ENCODE measurements at regions not wholly inside any gene's neighbourhood (a gene's known extent, or its start where the extent isn't known, plus 50 kb on each side); places are given as distances from the start of the nearest gene placed in this dataset.

GRCh38 chr5:114249823-114250222 lies 112.0 kb upstream of the KCNN2 start:
- Histone ChIP-seq H3K9me3 (no peaks in the 10 kb centered on the region), H3K27ac (no peak overlapping the region), H3K4me3 (no peak overlapping the region), H3K36me3 (no peaks in the 10 kb centered on the region), H3K4me1 (no peaks in the 10 kb centered on the region), H3K27me3 (no peaks in the 10 kb centered on the region)
- intact Hi-C loops (cut with DNase I): no loop called here
- TF ChIP-seq, protein P1, sequence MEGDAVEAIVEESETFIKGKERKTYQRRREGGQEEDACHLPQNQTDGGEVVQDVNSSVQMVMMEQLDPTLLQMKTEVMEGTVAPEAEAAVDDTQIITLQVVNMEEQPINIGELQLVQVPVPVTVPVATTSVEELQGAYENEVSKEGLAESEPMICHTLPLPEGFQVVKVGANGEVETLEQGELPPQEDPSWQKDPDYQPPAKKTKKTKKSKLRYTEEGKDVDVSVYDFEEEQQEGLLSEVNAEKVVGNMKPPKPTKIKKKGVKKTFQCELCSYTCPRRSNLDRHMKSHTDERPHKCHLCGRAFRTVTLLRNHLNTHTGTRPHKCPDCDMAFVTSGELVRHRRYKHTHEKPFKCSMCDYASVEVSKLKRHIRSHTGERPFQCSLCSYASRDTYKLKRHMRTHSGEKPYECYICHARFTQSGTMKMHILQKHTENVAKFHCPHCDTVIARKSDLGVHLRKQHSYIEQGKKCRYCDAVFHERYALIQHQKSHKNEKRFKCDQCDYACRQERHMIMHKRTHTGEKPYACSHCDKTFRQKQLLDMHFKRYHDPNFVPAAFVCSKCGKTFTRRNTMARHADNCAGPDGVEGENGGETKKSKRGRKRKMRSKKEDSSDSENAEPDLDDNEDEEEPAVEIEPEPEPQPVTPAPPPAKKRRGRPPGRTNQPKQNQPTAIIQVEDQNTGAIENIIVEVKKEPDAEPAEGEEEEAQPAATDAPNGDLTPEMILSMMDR (IDR thresholded peaks at IDR 0.05): no peak
- FAIRE-seq (no peak), ATAC-seq (no peak), DNase-seq (no peak)
- WGBS, 2 donors: 88 to 90% methylated on average over 2 of the region's 2 CpGs

GRCh38 chr5:114250536-114250935 lies 111.3 kb upstream of the KCNN2 start:
- DNase-seq (no peak), FAIRE-seq (no peak), ATAC-seq (no peak)
- Histone ChIP-seq H3K4me1 (no peaks in the 10 kb centered on the region), H3K36me3 (no peaks in the 10 kb centered on the region), H3K27me3 (no peaks in the 10 kb centered on the region), H3K9me3 (no peaks in the 10 kb centered on the region), H3K4me3 (no peak overlapping the region), H3K27ac (no peak overlapping the region)
- WGBS, 2 donors: 89 to 90% methylated on average over 3 of the region's 3 CpGs
- intact Hi-C loops (cut with DNase I): no loop called here
- TF ChIP-seq, protein P1 (IDR thresholded peaks at IDR 0.05): no peak

DNA sequence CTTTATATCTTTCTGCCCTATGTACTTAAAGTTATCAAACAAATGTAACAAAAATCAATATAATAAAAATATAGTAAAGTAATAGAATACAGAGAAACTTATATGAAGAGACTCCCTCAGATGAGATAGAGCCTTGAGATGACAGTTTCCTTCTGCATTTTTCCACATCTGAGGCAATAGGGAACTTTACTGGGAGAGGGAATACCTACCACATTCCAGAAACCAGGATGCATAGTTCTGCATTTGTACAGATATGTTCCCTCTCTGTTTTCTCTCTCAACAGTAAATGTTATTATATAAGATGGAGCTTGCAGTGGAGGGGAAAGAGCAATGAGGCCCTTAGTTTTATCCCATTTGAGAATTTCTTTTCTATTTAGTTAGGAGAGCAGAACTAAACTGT lies 109.6 kb upstream of the KCNN2 start:
- Histone ChIP-seq H3K27ac (no peak overlapping the region), H3K4me3 (no peak overlapping the region), H3K36me3 (no peaks in the 10 kb centered on the region), H3K4me1 (no peaks in the 10 kb centered on the region), H3K27me3 (no peaks in the 10 kb centered on the region), H3K9me3 (no peaks in the 10 kb centered on the region)
- FAIRE-seq: no peak
- intact Hi-C loops (cut with DNase I): no loop called here
- DNase-seq: no peak
- TF ChIP-seq, protein P1 (IDR thresholded peaks at IDR 0.05): no peak
- ATAC-seq: no peak

- intact Hi-C loops (cut with DNase I): no loop called here
- FAIRE-seq: no peak
- H3K4me1 ChIP-seq: no peaks in the 10 kb centered on the region
- no peak overlapping the region for H3K4me3 ChIP-seq
- TF ChIP-seq, protein P1 (IDR thresholded peaks at IDR 0.05): no peak
- H3K27ac ChIP-seq: no peak overlapping the region
- no peak for ATAC-seq
- H3K27me3 ChIP-seq: no peaks in the 10 kb centered on the region
- H3K36me3 ChIP-seq: no peaks in the 10 kb centered on the region
- H3K9me3 ChIP-seq: no peaks in the 10 kb centered on the region
- 33 to 36% methylated on average over 3 of the region's 3 CpGs for WGBS, 2 donors
- DNase-seq: no peak
Measured at GRCh38 chr5:114255260-114255659, 106.6 kb upstream of the KCNN2 start.

- intact Hi-C loops (cut with DNase I): no loop called here
- no peak for FAIRE-seq
- TF ChIP-seq, protein P1 (IDR thresholded peaks at IDR 0.05): no peak
Measured at GRCh38 chr5:114261989-114262388, 99.9 kb upstream of the KCNN2 start.

More at GRCh38 chr5:114261989-114262388, 99.9 kb upstream of the KCNN2 start:
- Histone ChIP-seq H3K36me3 (no peaks in the 10 kb centered on the region), H3K4me3 (no peak overlapping the region), H3K9me3 (no peaks in the 10 kb centered on the region), H3K27ac (no peak overlapping the region), H3K4me1 (no peaks in the 10 kb centered on the region), H3K27me3 (no peaks in the 10 kb centered on the region)
- no peak for ATAC-seq
- no peak for DNase-seq
- WGBS, 2 donors: 69 to 79% methylated on average over 3 of the region's 3 CpGs
